PC-9 (cell line): ENCODE measurements at regions not wholly inside any gene's neighbourhood (a gene's known extent, or its start where the extent isn't known, plus 50 kb on each side); places are given as distances from the start of the nearest gene placed in this dataset.

ENCODE experiments used
- BruUV-seq: library from RNA; stranded (reverse); fragments of 400-500 nt; replicated peaks from 2 replicates; lab custom pipeline; 2021; lab: Mats Ljungman, UMichigan
- CTCF ChIA-PET: fragments of 300-600 bp; sonication (Branson Sonifier 250); formaldehyde crosslinking; loops from one replicate; lab custom pipeline; 2022; ENCODE audit warnings: antibody characterized with exemption; lab: Charles Lee
- POLR2A ChIA-PET: fragments of 300-600 bp; sonication (Branson Sonifier 250); formaldehyde crosslinking; loops from one replicate; lab custom pipeline; 2022; ENCODE audit warnings: antibody characterized with exemption; ENCODE audit not compliant: unreplicated experiment; lab: Charles Lee
- DNase-seq, 2 experiments: peaks; one replicate each; pipeline versions ENCODE4 v3.0.0 to v3.0.0-alpha.2; 2015 to 2022; ENCODE audit warnings: mixed read lengths in 1 of 2
- H2AFZ ChIP-seq: fragments of 200-600 bp; sonication (generic); 2 replicates; pipeline ENCODE4 v1.8.1; 2017; ENCODE audit warnings: antibody characterized with exemption
- H3F3A ChIP-seq: fragments of 200-600 bp; sonication (generic); 2 replicates; pipeline ENCODE4 v1.8.1; 2017; ENCODE audit warnings: antibody characterized with exemption, mild to moderate bottlenecking, low read depth; ENCODE audit not compliant: insufficient read depth
- H3K27ac ChIP-seq: fragments of 200-600 bp; sonication (generic); 2 replicates; pipeline ENCODE4 v1.6.1; 2016; ENCODE audit warnings: mixed run types
- H3K27me3 ChIP-seq: fragments of 200-600 bp; sonication (generic); 2 replicates; pipeline ENCODE4 v1.6.1; 2016; ENCODE audit warnings: low read depth, mixed run types; ENCODE audit not compliant: insufficient read depth
- H3K36me3 ChIP-seq: fragments of 200-600 bp; sonication (generic); 2 replicates; pipeline ENCODE4 v1.6.1; 2016; ENCODE audit warnings: low read depth, mixed run types
- H3K4me1 ChIP-seq: fragments of 200-600 bp; sonication (generic); replicated peaks from 2 replicates; pipeline ENCODE4 v1.6.1; 2016; ENCODE audit warnings: mixed run types; ENCODE audit not compliant: insufficient read depth
- H3K4me2 ChIP-seq: fragments of 200-600 bp; sonication (generic); 2 replicates; pipeline ENCODE4 v1.6.1; 2017; ENCODE audit warnings: mixed run types
- H3K4me3 ChIP-seq: fragments of 200-600 bp; sonication (generic); 2 replicates; pipeline ENCODE4 v1.6.1; 2016; ENCODE audit warnings: mixed run types
- H3K79me2 ChIP-seq: fragments of 200-600 bp; sonication (generic); 2 replicates; pipeline ENCODE4 v1.6.1; 2017; ENCODE audit warnings: low read depth, mixed run types
- H3K9me2 ChIP-seq: fragments of 200-600 bp; sonication (generic); 2 replicates; pipeline ENCODE4 v1.8.1; 2017; ENCODE audit warnings: mild to moderate bottlenecking; ENCODE audit not compliant: insufficient read depth
- H3K9me3 ChIP-seq: fragments of 200-600 bp; sonication (generic); 2 replicates; pipeline ENCODE4 v1.8.1; 2016; ENCODE audit warnings: low read depth; ENCODE audit not compliant: insufficient read depth
- H4K20me1 ChIP-seq: fragments of 200-600 bp; sonication (generic); 2 replicates; pipeline ENCODE4 v1.8.1; 2017; ENCODE audit not compliant: insufficient read depth
- CTCF ChIP-seq: fragments of 200-600 bp; sonication (generic); conservative IDR thresholded peaks from 2 replicates; pipeline ENCODE4 v1.6.1; 2017; ENCODE audit warnings: mixed run types, antibody characterized with exemption, mild to moderate bottlenecking, moderate library complexity
- EZH2 ChIP-seq: fragments of 200-600 bp; sonication (generic); IDR thresholded peaks from 2 replicates; pipeline ENCODE4 v1.8.0; 2017; ENCODE audit warnings: antibody characterized with exemption, low read depth
- intact Hi-C: fragments of 100-400 bp; cut with micrococcal nuclease; formaldehyde crosslinking; loops from one replicate; pipeline ENCODE4 v1.10.0; 2022; ENCODE audit not compliant: unreplicated experiment

- intact Hi-C loops, result no loop called here
- Histone ChIP-seq H4K20me1 (no peaks in the 10 kb centered on the region), H3K27me3 (peaks cover 84% of the 10 kb centered on the region), H3K4me2 (no peak overlapping the region), H3F3A (no peaks in the 10 kb centered on the region), H3K36me3 (no peaks in the 10 kb centered on the region), H3K4me1 (no peaks in the 10 kb centered on the region), H3K4me3 (no peak overlapping the region), H3K9me2 (no peaks in the 10 kb centered on the region), H3K27ac (no peak overlapping the region), H2AFZ (no peak overlapping the region), H3K79me2 (no peaks in the 10 kb centered on the region), H3K9me3 (no peaks in the 10 kb centered on the region)
- ChIA-PET POLR2A (no interaction called here), CTCF (no interaction called here)
- TF ChIP-seq CTCF, result no peak
- TF ChIP-seq EZH2, result no peak
- BruUV-seq, result no TSS peak
- no peak for DNase-seq
Observed at GRCh38 chr6:168190646-168191443, 111.8 kb upstream of the FRMD1 start.

GRCh38 chr6:168190014-168190405 lies 111.0 kb upstream of the FRMD1 start:
- ChIA-PET CTCF (no interaction called here), POLR2A (no interaction called here)
- no peaks in the 10 kb centered on the region for H4K20me1 ChIP-seq
- H3K27me3 ChIP-seq, result peaks cover 82% of the 10 kb centered on the region
- H3K4me2 ChIP-seq, result no peak overlapping the region
- no peaks in the 10 kb centered on the region for H3K9me2 ChIP-seq
- no peaks in the 10 kb centered on the region for H3K4me1 ChIP-seq
- DNase-seq, result no peak
- no peaks in the 10 kb centered on the region for H3F3A ChIP-seq
- no TSS peak for BruUV-seq
- no peak overlapping the region for H3K4me3 ChIP-seq
- H3K9me3 ChIP-seq, result no peaks in the 10 kb centered on the region
- H3K36me3 ChIP-seq, result no peaks in the 10 kb centered on the region
- no peak overlapping the region for H3K27ac ChIP-seq
- TF ChIP-seq CTCF (no peak), EZH2 (no peak)
- no peaks in the 10 kb centered on the region for H3K79me2 ChIP-seq
- no peak overlapping the region for H2AFZ ChIP-seq
- intact Hi-C loops, result no loop called here

- H3K4me2 ChIP-seq, result no peak overlapping the region
- no peaks in the 10 kb centered on the region for H3K4me1 ChIP-seq
- no peak overlapping the region for H3K27ac ChIP-seq
- no peaks in the 10 kb centered on the region for H4K20me1 ChIP-seq
- TF ChIP-seq EZH2, result no peak
- TF ChIP-seq CTCF, result no peak
- DNase-seq, result no peak
- H3K9me2 ChIP-seq, result no peaks in the 10 kb centered on the region
- no peak overlapping the region for H2AFZ ChIP-seq
- intact Hi-C loops, result no loop called here
- H3K4me3 ChIP-seq, result no peak overlapping the region
- no peaks in the 10 kb centered on the region for H3K9me3 ChIP-seq
- no peaks in the 10 kb centered on the region for H3K79me2 ChIP-seq
- ChIA-PET POLR2A (no interaction called here), CTCF (no interaction called here)
- no peaks in the 10 kb centered on the region for H3K36me3 ChIP-seq
- peaks cover 82% of the 10 kb centered on the region for H3K27me3 ChIP-seq
- BruUV-seq, result no TSS peak
- no peaks in the 10 kb centered on the region for H3F3A ChIP-seq
Observed at GRCh38 chr6:168189200-168190013, 110.4 kb upstream of the FRMD1 start.
